ENCODE measurements at regions not wholly inside any gene's neighbourhood (a gene's known extent, or its start where the extent isn't known, plus 50 kb on each side); places are given as distances from the start of the nearest gene placed in this dataset.

GRCh38 chr2:41955316-41956043, 92.3 kb upstream of the PKDCC start:
- DNase-seq (ENCODE audit: low read depth) = no peak

GRCh38 chr2:41957431-41957830, 90.4 kb upstream of the PKDCC start:
- no peak for DNase-seq (ENCODE audit: low read depth)

GRCh38 chr2:41958251-41958650, 89.6 kb upstream of the PKDCC start:
- no peak for DNase-seq (ENCODE audit: low read depth)

GRCh38 chr2:41958775-41959174, 89.0 kb upstream of the PKDCC start:
- no peak for DNase-seq (ENCODE audit: low read depth)

- no peak for DNase-seq (ENCODE audit: low read depth)
Observed at GRCh38 chr2:41959760-41960159, 88.1 kb upstream of the PKDCC start.

- DNase-seq (ENCODE audit: low read depth) = no peak
Observed at GRCh38 chr2:41962922-41963622, 84.7 kb upstream of the PKDCC start.

- DNase-seq (ENCODE audit: low read depth) = no peak
Observed at GRCh38 chr2:41963661-41964525, 83.9 kb upstream of the PKDCC start.

- no peak for DNase-seq (ENCODE audit: low read depth)
Observed at GRCh38 chr2:41965173-41965908, 82.5 kb upstream of the PKDCC start.

- DNase-seq (ENCODE audit: low read depth) = no peak
Observed at GRCh38 chr2:41965909-41966295, 81.9 kb upstream of the PKDCC start.

- DNase-seq (ENCODE audit: low read depth) = no peak
Observed at GRCh38 chr2:41966431-41966893, 81.4 kb upstream of the PKDCC start.

GRCh38 chr2:41966920-41967319, 80.9 kb upstream of the PKDCC start:
- DNase-seq (ENCODE audit: low read depth) = no peak

GRCh38 chr2:41967476-41968181, 80.2 kb upstream of the PKDCC start:
- no peak for DNase-seq (ENCODE audit: low read depth)

- DNase-seq (ENCODE audit: low read depth) = no peak
Observed at GRCh38 chr2:41968182-41968578, 79.6 kb upstream of the PKDCC start.

- DNase-seq (ENCODE audit: low read depth) = no peak
Observed at GRCh38 chr2:41970988-41971660, 76.7 kb upstream of the PKDCC start.

- DNase-seq (ENCODE audit: low read depth) = no peak
Observed at GRCh38 chr2:41972179-41972578, 75.6 kb upstream of the PKDCC start.

GRCh38 chr2:41972819-41973218, 75.0 kb upstream of the PKDCC start:
- DNase-seq (ENCODE audit: low read depth) = no peak

- no peak for DNase-seq (ENCODE audit: low read depth)
Observed at GRCh38 chr2:41973871-41974270, 74.0 kb upstream of the PKDCC start.

- DNase-seq (ENCODE audit: low read depth) = no peak
Observed at GRCh38 chr2:41981417-41981816, 66.4 kb upstream of the PKDCC start.

- no peak for DNase-seq (ENCODE audit: low read depth)
Observed at GRCh38 chr2:41985573-41986095, 62.2 kb upstream of the PKDCC start.

GRCh38 chr2:41989501-41990180, 58.2 kb upstream of the PKDCC start:
- DNase-seq (ENCODE audit: low read depth) = no peak
